GM19395 (cell line): ENCODE measurements at regions not wholly inside any gene's neighbourhood (a gene's known extent, or its start where the extent isn't known, plus 50 kb on each side); places are given as distances from the start of the nearest gene placed in this dataset.
"Not testable (repeated sequence)": the region's sequence is repeated elsewhere in the genome, so short reads cannot be mapped to it uniquely, and the experiment has no call there.

Experiments
- ATAC-seq: cut with Tn5 transposase; IDR thresholded peaks from one replicate; pipeline ENCODE4 v1.9.1; 2021; ENCODE audit warnings: mild to moderate bottlenecking, moderate library complexity; ENCODE audit not compliant: unreplicated experiment

- peak; percentile 90 for ATAC-seq
These were observed 126.8 kb downstream of the ALDH8A1 start for GRCh38 chr6:134822920-134823709.

GRCh38 chr6:134821928-134822864 lies 127.7 kb downstream of the ALDH8A1 start:
- ATAC-seq = no peak

GRCh38 chr6:134821397-134821796 lies 128.5 kb downstream of the ALDH8A1 start:
- no peak for ATAC-seq

GRCh38 chr6:134819863-134820800 lies 129.8 kb downstream of the ALDH8A1 start:
- no peak for ATAC-seq

- ATAC-seq = no peak
These were observed 130.7 kb downstream of the ALDH8A1 start for GRCh38 chr6:134819236-134819635.

- no peak for ATAC-seq
These were observed 132.5 kb downstream of the ALDH8A1 start for GRCh38 chr6:134817448-134817847.

- ATAC-seq = no peak
These were observed 133.1 kb downstream of the ALDH8A1 start for GRCh38 chr6:134816780-134817179.

GRCh38 chr6:134816300-134816699 lies 133.6 kb downstream of the ALDH8A1 start:
- ATAC-seq = no peak

GRCh38 chr6:134814076-134814695 lies 135.7 kb downstream of the ALDH8A1 start:
- ATAC-seq = no peak

- ATAC-seq = no peak
These were observed 136.8 kb downstream of the ALDH8A1 start for GRCh38 chr6:134813146-134813545.

GRCh38 chr6:134810402-134810801 lies 139.5 kb downstream of the ALDH8A1 start:
- no peak for ATAC-seq

GRCh38 chr6:134809130-134809529 lies 140.8 kb downstream of the ALDH8A1 start:
- no peak for ATAC-seq

GRCh38 chr6:134806180-134806798 lies 143.6 kb downstream of the ALDH8A1 start:
- ATAC-seq = no peak

GRCh38 chr6:134805168-134805567 lies 144.7 kb downstream of the ALDH8A1 start:
- no peak for ATAC-seq

GRCh38 chr6:134804311-134804710 lies 145.6 kb downstream of the ALDH8A1 start:
- not testable (repeated sequence) for ATAC-seq

GRCh38 chr6:134802426-134803058 lies 147.4 kb downstream of the ALDH8A1 start:
- no peak for ATAC-seq

- ATAC-seq = no peak
These were observed 152.3 kb downstream of the ALDH8A1 start for GRCh38 chr6:134797400-134798113.

GRCh38 chr6:134795691-134796090 lies 154.2 kb downstream of the ALDH8A1 start:
- ATAC-seq = no peak

- no peak for ATAC-seq
These were observed 154.9 kb downstream of the ALDH8A1 start for GRCh38 chr6:134795001-134795400.
